HG02981 (cell line): ENCODE measurements at regions not wholly inside any gene's neighbourhood (a gene's known extent, or its start where the extent isn't known, plus 50 kb on each side); places are given as distances from the start of the nearest gene placed in this dataset.

Source experiments
- ATAC-seq: cut with Tn5 transposase; IDR thresholded peaks from one replicate; pipeline ENCODE4 v1.9.1; 2021; ENCODE audit warnings: mild to moderate bottlenecking, moderate library complexity; ENCODE audit not compliant: unreplicated experiment

DNA sequence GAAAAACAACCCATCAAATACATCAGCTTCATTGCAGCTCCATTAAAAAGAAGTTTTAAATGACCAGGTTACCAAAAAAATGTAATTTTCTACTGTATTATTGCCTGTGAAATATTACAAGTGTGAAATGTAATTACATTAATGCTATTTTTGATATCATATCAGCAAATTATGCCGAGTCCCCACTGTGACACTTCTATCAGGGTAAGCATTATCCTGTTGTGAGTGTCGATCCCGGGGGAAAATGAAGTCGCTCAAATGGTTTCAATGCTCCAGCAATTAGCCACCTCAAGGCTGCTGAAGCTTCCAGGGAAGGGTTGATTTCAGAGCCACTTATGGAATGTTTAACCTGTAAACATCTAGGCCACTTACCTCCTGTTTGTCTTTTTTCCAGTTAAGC lies 70.4 kb downstream of the RCN1 start:
- no peak for ATAC-seq

DNA sequence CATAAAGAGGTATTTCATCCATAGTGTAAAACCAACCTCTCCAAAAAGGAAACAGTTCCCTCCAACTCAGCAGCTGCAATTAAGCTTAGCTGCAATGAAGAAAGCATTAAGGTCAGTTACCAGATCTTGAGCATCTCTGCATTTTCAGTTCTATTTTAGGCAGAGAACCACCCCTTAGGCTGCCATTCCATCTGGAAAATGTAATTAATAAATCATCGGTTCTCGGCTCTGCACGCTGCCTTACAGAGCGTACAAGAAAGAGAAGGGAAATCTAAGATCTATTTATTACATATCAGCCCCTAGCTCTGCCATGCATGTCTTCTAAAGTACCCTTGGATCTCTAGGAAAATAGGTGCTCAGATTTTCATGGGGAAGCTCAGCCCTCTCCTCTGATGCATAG lies 71.5 kb downstream of the RCN1 start:
- ATAC-seq = no peak

DNA sequence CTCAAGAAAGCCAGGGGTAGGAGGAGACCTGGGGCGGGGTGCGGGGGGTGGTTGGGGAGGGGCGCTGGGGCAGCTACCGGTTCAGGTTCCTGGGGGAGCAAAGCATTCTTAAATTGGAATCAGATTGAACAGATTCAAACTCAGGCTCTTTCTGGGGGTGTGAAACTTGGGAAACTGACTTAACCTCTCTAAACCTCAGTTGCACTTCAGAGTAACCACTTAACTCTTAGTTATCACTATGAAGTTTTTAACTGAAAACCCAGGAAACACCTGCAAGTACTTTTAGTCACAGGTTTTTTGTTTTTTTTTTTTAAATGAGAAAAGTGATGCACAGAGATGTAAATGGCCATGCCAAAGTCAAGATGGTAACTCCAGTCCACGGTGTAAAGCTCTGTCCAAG lies 72.0 kb downstream of the RCN1 start:
- ATAC-seq = no peak

DNA sequence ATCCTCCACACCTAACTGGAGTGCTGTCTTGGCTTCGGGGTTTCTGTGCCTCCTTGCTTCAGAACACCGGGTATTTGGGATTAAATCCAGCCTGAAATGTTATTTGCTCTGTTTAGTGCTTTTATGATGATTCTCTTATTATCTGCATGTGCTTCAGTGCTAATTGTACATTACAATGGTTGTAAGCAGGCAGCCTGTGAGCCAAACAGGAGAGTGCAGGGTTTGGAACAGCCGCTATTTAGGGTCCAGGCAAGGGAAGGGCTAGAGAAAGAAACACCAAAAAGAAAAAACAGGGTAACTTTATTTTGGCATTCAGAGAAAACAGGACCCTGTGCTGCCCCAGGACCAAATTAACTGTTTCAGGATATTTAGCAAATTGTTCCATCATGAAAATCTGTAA lies 72.7 kb downstream of the RCN1 start:
- ATAC-seq = no peak

DNA sequence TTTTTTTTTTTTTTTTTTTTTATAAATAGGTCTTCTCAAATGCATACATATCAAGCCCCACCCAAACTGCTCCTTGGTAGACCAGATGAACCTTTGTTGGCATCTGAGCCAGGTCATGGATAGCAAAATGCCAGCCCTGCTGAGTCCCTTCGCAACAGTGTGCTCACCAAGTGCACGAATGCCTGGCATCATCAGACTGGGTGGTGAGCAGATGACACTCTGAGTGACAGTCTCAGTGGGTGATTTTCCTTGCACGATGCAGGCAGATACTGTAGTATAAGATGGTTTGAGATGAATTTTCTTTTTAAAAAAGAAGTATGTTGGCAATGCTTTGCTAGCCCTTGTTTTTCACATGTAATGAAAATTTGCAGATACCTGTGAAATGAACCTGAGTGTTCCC lies 74.0 kb downstream of the RCN1 start:
- no peak for ATAC-seq

DNA sequence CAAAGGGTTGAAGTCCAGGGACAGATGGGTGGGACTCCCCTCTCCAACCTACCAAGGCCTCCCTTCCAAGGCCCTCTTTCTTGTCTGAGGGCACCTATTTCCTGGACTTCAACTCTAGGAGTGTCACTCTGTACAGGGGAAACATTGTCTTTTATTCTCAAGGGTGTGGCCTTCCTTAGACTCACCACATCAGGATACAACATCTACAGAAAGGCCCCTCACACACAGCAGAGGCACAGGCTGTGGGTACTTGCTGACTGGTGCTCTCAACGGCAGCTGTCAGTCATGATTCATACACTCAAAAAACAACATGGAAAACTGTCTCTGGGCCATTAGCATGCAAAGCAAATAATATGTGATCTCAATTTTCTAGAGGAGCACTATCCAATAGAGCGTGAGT lies 78.0 kb downstream of the RCN1 start:
- no peak for ATAC-seq

DNA sequence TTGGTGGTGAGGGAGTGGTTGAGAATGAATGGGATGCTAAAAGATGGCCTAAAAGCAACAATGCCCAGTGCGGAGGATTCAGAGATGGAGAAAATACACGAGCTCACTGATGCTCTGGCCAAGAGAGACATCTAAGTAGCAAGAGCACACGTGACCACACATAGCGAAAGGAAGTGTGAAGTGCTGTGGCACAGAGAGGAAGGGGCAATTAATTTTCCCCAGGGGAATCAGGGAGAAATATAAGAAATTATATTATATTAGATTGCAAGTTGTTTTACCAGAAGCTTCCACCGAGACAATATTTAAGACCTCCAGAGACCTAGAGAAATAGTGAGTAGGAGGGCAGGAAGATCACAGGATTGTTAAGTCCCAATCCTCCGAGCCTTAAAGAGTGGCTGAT lies 80.6 kb downstream of the RCN1 start:
- no peak for ATAC-seq

DNA sequence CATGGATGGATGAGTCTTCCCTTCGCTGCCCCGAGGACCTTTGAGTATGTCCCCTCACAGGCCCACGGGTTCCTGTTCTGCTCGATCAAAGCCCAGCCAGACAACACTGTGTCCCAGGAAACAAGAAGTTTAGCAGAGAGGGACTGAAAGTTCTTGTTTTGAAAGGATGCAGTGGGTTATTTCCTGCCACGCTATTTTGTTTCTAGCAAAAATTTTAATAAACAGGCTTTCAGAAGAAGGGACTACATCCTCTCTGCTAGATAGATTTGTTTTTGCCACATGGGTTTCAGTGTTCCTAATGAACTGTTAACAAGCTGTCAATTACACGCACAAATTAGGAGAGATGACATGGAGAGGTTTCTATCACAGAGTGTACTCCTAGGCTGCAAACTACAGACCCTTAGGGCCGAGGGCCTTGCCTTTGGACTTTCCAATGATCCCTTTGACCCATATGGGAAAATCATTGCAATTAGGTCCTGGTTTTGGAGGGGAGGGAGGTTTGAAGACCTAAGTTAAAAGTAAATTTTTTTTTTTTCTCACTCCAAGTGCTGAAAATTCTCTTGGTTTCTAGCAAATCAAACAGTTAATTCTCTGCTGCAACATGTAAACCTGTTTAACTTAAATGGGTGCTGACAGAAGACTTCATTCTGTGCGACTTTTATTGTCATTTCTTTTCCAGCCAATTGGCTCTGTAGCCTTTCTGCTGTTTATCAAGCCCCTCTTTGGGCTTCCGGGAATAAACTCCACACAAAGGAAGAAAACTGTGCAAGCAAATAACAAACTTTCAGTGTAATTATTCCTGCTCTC lies 81.4 kb downstream of the RCN1 start:
- ATAC-seq = no peak

DNA sequence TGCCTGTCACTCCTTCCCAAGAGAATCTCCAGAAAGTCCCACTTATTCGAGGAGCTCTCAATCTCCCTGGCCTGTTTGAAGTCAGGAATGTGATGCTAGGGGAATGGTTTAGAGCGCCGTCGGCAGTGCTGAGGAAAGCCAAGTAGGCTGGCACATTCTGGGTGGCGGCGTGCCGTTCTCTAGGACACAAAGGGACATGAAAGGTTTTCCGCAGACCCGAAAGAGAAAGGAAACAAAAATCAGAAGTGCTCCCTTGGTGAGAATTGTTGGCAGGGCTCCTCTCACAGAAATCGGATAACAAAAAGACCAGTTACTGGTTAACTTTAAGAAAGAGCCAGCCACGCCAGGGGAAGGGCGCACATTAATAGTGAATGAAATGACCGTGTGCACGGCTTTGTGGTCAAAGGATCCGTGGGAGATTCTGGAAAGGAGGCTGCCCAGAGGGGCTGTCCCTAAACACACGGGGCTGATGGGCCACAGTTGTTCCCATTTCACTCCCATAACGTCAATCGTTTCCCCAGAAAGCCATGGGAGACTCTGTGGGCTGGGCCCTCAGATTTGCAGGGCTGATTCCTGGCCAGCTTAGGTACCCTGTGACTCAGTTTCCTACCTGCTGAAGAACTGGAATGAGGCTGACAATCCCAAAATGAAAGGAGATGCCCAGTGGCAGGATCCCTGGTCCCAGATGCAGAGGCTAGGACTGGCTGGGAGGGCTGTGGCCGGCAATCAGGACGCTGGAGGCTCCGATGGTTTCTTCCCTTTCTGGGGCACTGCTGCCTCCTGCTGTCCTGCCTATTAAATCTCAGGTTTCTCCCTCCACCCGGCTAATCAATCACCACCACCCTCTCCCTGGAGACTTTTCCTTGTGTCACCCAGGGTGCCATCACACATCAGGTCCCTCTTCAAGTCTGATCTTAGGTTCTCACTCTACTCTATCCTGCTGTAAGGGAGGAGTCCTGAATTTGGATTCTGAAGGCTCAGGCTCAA lies 82.3 kb downstream of the RCN1 start:
- ATAC-seq = peak; percentile 41

DNA sequence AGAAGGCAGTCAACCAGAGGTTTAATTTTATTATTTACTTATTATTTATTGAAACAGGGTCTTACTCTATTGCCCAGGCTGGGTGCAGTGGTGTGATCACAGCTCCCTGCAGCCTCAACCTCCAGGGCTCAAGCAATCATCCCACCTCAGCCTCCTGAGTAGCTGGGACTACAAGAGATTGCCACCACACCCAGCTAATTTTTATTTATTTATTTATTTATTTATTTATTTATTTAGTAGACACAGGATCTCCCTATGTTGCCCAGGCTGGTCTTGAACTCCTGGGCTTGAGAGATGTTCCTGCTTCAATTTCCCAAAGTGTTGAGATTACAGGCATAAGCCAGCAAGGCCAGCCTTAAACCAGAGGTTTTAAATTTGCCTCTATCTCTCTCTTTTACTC lies 83.1 kb downstream of the RCN1 start:
- no peak for ATAC-seq

DNA sequence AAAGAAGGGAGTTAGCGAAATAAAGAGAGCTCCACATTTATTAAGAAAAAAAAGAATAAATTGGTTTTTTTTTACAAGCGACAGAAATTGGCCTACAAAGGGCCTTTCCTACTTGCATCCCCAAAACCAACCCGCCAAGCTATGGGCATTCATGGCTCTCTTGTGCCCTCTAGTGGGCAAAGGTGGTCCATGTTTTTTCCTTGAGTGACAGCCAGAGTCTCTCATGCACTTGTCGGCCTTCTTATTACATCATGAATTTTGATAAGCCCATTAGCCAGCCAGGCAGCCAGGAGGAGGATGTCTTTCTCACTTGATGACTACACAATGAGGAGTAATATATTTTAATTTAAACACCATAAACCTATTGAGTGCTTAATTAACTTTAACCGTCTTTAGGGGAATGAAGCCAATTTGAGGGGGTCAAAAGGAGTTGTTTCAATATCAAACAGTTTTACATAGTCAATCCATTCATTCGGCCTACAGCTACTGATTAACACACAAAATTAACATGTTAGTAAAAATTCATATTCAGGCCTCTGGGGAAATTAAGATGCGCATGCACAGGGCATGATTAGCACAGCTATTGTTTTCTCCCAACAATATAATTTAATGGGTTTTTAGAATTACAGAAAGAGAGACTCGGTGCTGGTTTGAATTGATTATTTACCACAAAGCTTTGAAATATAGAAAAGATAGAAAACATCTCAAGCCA lies 85.5 kb downstream of the RCN1 start:
- peak; percentile 67 for ATAC-seq

DNA sequence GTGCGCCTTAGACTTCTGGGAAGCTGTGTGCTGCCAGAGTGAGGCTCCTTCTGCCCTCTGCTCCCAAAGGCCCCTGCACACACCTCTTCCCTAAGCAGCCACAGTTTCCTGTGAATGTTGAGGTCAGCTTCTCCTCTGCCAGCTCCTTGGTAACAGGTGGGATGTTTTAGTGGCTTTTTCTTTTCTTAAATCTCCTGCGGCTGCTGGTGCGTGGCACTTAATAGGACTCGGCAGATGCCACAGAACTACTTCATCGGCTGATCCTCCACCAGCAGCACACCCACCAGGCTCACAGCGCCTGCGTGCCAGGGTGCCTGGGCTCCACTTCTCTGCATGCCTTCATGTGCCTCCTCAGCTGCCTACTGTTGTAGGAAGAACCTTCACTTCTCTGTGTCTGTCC lies 87.8 kb downstream of the RCN1 start:
- no peak for ATAC-seq

DNA sequence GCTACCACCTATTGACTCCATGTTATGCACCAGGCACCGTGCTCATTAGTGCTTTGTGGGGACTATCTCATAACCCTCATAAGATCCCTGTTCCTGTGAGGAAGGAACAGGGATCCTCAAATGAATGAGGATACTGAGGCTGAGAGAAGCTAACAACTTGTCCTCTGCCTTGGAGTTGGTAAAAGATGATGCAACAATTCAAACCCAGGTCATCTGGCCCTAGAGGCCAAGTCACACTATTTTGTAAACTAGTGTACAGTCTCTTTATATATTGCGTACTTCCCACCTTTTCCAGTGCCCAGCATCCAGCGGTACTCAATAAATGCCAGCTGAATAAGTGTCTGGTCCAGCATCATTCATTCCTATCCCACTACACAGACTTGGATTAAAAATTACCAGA lies 92.6 kb downstream of the RCN1 start:
- no peak for ATAC-seq

DNA sequence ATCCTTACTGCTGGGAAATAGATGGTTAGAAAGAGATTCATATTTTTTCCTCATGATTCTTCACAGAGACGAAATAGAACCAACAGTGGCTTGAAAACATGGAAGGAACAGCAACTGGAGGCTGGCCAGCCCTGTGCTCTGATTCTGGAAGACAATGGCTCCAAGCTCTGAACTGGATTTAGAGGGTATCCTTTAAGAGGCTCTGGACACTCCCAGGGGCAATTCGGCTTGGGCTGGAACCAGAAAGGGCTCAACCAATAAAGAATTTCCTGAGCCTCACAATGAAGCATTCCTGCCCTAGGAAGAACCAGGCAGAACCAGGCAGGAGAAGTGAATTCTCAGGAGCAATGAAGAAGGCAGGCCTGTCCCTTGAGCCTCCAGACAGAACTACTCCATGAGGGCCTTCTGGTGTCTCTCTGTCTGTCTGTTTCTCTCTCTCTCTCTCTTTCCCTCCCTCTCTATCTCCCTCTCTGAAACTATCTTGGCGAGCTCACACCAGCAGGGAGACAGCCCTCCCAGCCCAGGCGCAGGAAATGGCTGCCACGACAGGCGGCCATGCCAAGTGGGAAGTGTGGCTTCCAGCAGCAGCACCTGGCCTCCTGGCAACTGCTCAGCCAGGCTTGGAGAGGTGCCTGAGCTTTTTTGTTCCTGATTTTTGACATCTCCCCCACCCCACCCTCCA lies 93.3 kb downstream of the RCN1 start:
- no peak for ATAC-seq

DNA sequence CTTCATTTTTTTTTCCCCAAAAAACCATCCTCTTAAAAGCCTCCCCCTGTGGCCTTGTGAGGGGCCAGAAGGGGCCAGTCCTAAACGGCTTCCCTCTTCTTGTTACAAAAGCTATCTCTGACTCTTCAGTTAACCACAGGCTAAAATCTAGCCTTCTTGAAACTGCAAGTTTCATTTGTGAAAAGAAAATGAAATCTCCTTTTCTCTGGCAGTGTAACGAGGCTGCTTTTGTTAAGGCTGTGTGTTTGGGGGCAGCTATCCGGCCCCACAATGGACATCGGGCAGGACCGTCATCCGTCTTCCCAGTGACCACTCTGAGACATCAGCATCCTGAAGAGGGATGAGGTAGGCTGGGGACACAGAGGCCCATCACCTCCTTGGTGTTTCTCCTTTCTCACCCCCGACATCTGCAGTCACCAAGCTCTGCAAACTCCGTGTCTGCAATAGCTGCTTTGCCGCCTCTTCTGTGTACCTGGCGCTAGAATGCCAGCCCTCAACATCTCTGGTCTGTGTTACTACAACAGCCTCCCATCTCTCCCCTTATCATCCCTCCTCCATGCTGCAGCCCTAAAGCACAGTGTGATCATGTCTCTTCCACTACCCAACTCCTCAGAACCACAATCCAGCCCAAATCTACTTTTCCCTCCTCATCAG lies 94.0 kb downstream of the RCN1 start:
- ATAC-seq = peak; percentile 39

DNA sequence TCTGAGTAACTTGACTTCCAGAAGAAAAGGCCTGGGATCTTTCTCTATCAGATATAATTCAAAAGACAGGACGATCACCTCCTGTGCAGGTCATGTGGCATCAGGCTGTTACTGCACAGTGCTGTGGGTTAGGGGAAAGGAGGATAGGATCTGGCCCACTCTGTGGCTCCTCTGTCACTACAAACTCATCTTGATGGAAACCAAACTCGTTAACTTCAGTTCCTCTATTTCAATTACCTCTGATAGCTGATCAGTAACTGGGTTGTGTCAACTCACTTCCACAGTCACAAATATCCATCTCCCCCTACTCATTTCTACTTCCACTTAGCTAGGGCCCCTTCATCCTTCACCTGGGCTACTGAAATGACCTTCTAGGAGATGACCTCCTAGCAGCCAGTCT lies 95.2 kb downstream of the RCN1 start:
- no peak for ATAC-seq

DNA sequence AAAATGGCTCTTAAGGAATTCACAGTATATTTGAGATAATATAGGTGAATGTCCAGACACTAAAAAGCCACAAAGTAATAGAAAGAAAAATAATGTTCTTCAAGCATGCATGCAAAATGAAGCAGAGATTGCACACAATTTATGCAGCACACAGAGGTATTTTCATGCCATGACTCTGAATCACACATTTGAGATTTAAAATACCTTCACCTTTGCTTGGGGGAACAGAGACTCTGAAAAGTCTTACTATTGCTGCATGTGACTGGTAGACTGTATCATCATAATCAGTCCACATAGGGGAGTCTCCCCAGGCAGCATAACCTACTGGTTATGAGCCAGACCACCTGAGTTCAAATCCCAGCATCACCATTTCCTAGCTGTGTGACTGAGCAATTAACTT lies 96.2 kb downstream of the RCN1 start:
- ATAC-seq = no peak

DNA sequence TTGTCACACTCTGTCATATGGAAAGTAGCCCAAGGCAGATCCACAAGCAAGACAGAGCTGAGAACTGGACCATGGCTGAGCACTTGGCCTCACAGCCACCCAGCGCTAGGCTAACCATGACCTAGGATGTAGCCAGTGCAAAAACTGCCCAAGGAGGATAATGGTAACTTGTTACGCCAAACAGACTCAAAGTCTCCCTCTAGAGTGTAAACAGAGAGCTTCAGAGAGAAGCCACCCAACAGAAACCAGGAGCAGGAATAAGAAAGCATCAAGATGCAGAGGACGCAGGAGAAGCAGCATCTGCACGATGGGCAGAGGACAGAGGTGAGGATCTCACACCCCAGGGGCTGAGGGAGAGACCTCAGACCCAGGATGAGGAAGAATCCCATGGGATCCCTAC lies 97.9 kb downstream of the RCN1 start:
- no peak for ATAC-seq

DNA sequence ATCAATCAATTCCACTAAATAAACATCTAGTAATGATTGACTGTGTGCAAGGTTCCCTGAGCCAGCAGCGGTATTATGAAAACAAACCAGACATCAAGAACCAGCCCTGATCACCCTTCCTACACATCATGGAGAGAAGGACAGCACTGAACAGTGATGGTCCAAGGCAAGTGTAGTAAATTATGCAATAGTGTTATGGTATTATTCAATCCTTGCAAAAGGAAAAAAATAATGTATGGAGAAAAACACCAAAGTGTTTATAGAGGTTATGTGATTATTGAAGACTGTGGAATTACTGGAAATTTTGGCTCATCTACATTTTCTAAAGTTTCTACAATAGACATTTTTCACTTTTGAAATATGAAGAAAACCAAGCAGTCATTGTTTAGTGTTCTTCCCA lies 105.3 kb downstream of the RCN1 start:
- no peak for ATAC-seq

DNA sequence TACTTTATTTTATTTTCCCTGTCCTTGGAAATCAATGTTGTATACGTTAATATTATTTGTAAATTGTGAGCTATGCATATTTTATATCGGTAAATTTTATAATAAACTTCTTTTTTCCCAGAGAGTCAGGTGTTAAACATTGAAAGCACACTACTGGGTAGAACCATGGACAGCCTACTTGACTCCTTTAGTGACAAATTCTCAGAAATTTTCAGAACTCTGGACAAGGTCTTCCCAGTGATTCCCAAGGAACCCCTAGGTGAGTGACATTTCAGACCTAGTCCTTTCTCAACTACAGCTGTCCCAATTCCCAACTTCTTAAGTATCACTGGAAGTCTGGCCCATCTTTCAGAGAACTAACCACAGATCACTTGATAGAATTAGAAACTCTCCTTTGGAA lies 107.2 kb downstream of the RCN1 start:
- ATAC-seq = no peak
